ENCODE measurements at regions not wholly inside any gene's neighbourhood (a gene's known extent, or its start where the extent isn't known, plus 50 kb on each side); places are given as distances from the start of the nearest gene placed in this dataset.

DNA sequence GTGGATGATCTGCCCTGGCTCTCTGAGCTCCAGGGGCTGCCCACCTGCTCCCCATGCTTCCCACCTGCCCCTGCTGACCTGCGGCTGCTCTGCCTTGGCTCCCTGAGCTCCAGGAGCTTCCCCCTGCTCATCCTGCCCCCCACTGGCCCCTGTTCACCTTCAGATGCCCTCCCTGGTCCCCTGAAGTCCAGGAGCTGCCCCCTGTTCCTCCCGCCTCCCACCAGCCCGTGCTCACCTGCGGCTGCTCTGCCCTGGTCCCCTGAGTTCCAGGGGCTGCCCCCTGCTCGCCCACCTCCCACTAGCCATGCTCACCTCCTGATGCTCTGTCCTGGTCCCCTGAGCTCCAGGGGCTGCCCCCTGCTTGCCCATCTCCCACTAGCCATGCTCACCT lies 219.7 kb downstream of the TMEM121 start:
- TF ChIP-seq CTCF (IDR thresholded peaks at IDR 0.05), result no peak
- TF ChIP-seq POLR2A (IDR thresholded peaks at IDR 0.05), result no peak
- no peak for TF ChIP-seq POLR2AphosphoS5 (IDR thresholded peaks at IDR 0.05)
